A204.1 (cell line): ENCODE measurements at regions not wholly inside any gene's neighbourhood (a gene's known extent, or its start where the extent isn't known, plus 50 kb on each side); places are given as distances from the start of the nearest gene placed in this dataset.
"Not testable (repeated sequence)": the region's sequence is repeated elsewhere in the genome, so short reads cannot be mapped to it uniquely, and the experiment has no call there.

Experiments
- FAIRE-seq: peaks from 2 replicates; lab custom pipeline; 2012; peaks lifted over from hg19 to GRCh38; lab: Jason Lieb, UNC

DNA sequence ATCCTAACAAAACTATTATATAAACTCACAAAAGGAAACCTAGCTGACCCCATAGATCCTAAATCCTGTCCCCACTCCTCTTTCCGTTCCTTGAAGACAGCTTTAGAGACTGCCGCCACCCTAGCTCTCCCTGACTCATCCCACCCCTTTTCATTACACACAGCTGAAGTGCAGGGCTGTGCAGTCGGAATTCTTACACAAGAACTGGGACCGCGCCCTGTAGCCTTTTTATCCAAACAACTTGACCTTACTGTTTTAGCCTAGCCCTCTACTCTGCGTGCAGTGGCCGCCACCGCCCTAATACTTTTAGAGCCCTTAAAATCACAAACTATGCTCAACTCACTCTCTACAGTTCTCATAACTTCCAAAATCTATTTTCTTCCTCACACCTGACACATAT is 264.0 kb downstream of the SMARCA2 start:
- FAIRE-seq = not testable (repeated sequence)

DNA sequence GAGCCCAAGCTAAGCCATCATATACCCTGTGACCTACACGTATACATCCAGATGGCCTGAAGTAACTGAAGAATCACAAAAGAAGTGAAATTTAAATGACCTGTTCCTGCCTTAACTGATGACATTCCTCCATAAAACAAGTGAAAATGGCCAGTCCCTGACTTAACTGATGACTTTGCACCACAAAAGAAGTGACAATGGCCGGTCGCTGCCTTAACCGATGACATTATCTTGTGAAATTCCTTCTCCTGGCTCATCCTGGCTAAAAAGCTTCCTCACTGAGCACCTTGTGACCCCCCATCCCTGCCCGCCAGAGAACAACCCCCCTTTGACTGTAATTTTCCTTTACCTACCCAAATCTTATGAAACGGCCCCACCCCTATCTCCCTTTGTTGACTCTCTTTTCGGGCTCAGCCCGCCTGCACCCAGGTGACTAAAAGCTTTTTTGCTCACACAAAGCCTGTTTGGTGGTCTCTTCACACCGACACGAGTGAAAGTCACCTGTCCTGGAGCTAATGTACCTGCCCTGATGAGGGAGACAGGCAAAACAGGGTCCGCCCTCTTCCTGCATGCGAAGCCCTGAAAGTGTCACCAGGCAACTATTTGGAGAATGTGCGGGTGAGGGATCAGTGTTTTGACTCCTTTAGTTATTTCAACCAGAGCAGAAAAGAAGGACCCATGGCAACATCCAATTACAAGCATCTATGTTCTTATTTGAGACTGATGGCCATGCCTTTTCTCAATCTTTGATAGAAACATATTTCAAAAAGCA is 266.1 kb downstream of the SMARCA2 start:
- FAIRE-seq = no peak

DNA sequence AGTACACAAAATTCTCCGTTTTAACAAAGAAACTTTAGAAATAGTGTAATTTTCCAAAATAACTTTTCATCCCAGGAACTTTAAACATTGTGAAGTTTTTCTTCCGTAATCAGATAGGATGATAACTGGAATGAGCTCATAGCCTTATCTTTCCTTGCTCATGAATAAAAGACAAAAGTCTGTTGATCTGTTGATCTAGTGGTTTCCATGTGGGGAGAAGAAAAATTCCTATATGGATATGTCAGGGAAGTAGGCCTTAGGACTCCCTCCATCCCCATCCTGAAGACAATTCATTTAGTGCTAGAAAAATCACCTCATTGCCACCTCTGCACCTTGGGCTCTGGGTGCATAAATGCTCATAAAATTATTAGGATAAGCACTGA is 266.6 kb downstream of the SMARCA2 start:
- no peak for FAIRE-seq

DNA sequence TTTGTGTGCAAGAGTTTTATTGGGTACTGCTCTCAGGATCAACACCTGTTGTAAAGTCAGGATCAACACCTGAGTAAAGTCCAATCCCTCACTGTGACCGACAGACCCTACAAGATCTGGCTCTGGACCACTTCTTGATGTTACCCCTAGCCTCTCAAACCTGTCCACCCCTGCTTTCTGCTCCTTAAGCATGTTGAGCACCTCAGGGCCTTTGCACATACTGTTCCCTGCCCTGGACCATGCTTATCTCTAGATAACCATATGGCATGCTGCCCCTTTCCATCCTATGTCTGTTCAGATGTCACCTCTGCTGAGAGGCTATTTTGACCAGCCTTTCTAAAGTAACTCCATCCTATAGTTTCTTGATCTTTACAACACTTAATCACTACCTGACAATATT is 269.6 kb downstream of the SMARCA2 start:
- FAIRE-seq = no peak

DNA sequence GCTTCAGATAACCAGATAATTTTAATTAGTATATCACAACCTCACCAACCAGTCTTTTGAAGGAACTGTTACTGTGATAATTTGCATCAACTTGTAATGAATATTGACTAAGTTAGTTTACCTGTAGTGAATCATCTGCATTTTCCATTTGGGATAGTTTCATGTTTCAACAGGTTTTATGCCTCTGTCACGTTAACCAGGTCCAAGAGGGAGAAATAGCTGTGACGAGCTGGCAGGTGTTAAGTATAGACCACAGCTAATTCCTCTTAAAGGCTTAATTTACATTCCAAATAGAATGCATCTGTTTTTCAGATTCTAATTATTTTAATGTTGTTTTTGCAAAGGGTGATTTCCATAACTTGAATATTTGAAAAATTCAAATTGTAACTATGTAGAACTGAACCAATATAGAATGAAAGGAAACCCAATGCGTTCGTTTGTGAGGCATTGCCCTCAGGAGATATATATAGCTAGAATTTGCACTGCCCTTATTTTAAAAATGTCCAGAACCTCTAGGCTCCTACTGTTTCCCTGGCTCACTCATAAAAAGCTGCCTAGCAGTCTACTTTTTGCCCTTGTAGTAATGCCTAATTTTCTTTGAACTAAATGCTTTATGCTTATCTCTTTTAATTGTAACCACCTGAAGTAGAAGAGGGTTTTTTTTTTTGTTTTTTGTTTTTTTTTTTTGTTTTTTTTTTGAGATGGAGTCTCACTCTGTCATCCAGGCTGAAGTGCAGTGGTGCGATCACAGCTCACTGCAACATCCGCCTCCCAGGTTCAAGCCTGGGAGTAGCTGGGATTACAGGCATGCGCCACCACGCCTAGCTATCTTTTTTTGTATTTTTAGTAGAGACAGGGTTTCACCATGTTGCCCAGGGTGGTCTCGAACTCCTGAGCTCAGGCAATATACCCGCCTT is 270.5 kb downstream of the SMARCA2 start:
- FAIRE-seq = no peak

DNA sequence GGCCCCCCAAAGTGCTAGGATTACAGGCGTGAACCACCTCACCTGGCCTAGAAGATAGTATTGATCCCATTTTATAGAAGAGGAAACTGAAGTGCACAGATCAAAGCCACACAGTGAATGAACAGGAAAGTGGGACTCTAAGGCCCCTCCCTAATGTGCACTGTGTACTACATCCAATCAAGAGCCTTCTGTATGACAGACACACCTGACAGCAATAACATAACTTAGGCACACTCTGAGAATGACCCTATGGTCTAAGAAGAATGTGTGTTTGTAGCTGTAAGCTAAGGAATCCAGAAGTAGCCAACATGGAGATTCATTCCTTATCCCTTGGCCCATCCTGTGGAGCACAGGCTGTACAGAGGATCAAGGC is 271.2 kb downstream of the SMARCA2 start:
- FAIRE-seq = no peak

DNA sequence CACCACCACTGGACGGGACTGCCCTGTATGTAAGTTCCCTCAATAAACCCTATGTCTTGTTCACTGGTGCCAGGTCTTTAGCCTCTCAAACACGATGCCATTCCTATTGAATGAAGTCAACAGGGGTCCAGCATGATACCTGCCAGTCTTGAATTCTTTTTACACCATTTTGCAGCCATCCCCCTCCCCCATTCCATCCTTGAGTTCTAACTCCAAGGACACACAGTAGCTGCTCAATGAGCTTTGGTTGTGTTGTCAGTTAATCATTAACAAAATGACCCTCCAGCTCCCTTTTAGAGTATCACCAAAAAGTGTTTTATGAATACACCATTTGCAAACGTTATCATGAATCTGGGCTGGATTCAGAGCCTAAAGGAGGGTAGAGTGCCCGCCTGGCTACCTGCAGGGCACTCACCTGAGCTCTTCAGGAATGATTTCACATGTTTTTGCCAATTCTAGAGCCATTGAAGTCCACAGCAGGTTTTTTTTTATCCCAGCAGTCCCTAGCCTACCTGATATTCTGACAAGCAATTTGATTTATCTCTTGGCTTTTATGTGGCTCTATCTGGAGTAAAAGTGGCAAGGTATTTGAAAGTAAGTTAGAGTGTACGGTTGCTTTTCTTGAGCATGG is 271.8 kb downstream of the SMARCA2 start:
- FAIRE-seq = no peak

DNA sequence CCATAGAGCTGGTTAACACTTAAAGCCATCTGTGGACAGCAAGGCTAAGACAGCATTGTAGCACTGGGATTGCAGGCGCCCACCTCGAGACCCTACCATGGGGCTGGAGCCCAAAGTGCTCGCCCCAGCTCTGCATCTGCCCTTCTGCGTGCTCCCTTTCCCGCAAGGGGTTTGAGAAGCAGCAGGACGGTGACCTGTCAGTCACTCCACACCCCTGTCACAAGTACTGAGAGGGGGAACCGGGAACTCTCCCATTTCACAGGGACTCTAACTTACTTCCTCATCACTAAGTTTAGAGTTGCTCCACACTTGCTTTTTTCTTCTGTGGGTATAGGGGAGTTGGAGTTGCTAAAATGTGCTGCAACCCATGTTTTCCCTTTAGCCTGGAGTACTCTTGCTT is 273.2 kb downstream of the SMARCA2 start:
- FAIRE-seq = no peak

DNA sequence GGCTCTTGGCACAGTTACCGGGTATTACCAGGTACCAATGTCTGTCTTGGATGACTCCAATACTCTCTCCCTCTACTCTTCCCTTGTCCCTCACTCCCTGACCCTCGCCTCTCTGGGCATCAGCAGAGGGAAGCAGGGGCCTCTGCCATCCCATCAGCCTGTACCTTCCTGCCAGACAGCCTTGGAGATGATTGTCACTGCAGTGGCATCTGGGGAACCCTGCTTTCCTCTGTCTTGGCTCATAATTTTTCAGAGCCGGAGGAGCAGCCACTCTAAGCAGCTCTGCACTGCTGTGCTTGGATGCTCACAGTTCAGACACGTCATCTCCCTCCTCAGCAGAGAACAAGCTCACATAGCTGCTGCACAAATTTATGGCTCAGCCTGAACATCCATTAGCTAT is 274.1 kb downstream of the SMARCA2 start:
- FAIRE-seq = no peak

DNA sequence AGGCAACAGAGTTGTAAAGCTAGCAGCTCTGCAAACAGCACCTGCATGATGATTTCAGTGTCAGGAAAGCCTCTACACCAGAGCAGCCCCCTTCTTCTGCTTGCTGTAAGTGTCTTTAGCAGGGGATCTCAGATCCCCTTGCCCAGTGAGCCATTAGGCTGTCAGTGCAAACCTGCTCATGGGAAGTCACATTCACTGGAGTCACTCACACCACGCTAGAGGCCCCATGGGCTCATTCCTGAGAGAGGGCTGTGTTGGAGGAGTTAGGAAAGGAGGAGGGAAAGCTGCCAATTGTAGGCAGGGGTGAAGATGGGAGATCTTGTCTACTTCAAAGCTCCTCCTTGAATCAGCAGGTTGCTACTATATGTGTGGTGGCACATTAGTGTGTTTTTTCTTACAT is 275.2 kb downstream of the SMARCA2 start:
- FAIRE-seq = no peak

DNA sequence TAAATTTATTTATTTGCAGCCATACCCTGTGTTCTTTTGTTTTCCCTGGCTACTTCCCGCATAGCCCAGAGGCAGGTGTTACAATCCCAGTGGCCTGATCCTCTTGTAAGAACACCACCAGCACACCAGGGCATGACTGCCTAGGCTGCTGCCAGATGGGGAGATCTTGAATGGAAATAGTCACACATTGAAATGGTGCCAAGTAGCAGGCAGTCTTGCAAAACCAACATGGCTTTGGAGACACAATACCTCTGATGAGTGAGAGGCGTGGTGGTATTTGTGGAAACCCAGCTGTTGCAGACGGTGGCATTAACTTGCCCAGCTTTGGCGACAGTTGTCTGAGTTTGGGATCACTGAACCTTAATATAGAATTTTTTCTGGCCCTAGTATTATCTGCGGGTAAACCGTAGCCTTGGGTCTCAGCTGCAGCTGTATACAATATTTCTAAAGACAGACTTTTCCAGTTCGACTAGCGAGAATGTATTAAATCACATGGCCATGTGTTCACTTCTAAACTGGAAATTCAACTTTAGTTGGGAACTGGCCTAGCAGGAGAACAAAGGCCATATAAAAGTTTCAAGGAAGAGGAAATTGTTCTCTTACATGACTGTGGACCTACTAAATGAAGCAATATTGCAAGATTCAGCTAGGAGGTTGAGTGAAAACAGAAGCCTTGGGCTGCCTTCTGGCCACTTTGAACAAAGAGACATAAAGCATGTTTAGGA is 277.0 kb downstream of the SMARCA2 start:
- no peak for FAIRE-seq

DNA sequence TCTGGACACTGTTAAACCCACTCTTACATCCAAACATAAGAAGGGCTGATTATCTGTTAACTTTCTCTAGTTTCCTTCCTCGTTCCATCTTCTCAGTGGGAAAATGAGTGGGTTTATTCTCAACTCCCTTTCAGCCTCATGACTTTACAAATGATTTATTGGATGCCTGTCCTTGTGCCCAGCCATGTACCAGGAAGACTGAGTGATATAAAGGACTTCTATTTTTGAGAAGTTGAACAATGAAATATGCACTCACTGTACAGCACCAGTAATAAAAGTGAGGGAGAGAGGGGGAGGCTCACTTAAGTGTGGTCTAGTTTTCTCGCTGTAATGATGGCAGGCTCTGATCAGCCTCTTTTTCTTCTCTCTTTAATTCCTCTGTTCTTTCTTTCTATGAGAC is 277.6 kb downstream of the SMARCA2 start:
- no peak for FAIRE-seq

DNA sequence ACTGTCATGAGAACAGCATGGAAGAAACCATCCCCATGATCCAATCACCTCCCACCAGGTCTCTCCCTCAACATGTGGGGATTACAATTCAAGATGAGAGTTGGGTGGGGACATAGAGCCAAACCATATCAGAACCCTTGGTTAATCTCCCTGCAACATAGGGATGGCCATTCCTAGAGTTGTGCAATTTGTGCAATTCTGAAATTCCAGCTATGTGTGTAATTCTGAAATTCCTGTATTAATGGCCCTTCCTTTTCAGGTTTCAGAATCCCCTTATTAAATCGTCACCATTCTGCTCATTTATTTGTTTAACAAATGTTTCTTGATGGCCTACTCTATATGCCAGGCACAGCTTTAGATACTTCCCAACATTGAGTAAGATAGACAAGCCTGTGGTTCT is 282.6 kb downstream of the SMARCA2 start:
- FAIRE-seq = no peak

DNA sequence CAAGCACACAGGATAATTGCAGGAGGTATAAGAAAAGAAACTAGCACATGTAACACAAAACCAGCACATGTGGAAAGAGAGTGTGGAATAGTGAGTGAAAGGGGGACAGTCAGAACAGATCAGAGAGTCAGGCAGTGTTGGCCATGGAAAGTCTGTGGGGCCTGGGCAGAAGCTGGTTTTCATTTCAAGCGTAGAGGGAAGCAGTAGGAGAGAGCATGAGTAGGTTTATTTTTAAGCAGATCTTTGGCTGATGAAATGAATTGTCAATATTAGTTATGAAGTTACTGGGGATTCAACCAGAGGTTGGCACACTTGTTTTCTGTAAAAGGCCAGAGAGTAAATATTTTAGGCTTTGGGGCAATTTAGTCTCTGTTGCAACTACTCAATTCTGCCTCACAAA is 283.1 kb downstream of the SMARCA2 start:
- FAIRE-seq = no peak

DNA sequence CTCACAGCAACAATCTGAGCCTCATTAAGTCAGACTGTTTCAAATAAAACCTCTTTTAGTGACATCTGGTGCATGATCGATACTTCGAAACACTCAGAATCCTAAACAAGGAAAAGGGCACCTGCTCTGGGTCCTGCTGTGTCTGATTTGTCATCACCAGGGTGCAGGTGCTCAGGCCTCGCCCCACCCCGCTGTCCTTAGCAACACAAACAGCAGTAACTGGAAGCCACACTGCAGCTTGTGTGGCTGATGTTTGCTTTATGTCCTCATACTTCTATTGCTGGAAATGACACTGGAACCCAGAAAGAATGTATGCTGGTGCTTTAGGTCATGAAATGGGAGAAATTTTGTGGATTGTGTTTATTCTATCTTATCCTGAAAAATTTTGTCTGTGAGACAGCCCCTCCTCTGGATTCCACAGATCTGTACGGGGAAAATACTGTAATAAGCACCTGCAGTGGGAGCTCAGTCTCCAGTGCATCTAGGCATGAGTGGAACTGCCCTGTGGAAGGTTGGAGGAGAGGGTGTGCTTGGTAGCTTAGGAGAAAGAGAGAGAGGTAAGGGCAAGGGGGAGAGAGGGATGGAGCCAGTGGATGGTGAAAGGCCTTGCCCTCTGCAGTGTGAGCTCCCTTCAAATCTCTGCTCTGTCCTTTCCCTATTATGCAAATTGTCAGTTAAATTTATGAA is 284.2 kb downstream of the SMARCA2 start:
- no peak for FAIRE-seq

DNA sequence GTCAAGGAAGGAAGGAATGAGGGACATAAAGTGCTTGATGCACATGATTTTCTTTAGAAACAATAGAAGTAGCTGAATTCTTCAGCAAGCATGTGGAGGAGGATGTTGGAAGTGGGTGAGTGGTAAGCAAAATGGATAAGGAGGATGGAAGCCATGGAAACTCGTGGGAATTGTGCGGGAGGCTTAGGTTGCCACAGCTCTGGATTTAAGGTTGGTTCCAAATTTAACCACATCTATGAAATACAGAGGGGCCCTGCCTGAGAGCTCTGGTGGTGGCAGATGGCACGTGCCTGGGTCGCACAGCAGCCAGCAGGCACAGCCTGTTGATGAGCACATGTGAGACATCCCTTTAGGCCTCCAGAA is 284.7 kb downstream of the SMARCA2 start:
- no peak for FAIRE-seq

DNA sequence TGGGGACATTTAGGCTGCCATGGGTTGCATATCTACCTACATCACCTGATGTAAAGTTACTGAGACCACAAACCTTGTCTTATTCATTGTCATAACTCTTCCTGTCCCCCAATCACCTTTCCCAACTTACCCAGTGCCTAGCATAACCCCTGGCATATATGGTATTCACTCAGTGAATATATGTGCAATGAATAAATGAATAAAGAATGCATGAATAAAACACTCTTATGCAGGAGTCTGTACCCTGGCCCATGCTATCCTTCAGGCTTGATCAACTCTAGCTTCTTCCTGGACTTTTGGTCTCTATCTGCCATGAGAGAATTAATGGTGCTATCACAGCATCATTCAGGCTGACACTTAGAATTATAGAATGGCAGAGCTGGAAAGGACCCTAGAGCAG is 285.2 kb downstream of the SMARCA2 start:
- FAIRE-seq = no peak

DNA sequence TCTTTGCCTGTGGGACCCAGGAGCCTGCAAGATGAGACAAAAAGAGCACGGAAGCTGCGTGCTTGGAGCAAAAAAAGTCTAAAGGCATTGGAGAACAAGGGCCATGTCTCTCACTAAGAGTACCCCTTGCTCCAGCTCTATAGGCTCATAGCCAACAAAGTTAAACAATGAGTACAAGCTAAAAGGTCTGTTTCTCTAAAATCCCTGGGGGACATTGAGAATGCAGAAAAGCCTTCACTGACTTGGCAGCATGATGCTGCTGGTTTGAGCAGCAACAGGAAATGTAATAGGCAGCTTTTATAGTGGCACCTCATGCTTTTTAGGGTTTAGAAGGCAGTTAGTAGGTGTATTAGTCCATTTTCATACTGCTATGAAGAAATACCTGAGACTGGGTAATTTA is 287.5 kb downstream of the SMARCA2 start:
- no peak for FAIRE-seq

DNA sequence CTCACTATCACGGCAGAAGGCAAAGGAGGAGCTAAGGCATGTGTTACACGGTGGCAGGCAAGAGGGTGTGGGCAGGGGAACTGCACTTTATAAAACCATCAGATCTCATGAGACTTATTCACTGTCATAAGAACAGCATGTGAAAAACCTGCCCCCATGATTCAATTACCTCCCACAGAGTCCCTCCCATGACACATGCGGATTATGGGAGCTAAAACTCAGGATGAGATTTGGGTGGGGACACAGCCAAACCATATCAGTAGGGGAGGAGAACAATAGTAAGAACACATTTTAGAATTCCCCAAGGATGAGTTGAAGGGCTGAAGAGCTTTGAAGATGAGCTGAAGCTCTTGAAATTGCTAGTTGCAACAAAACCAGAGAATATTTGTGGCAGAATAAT is 287.9 kb downstream of the SMARCA2 start:
- FAIRE-seq = no peak

DNA sequence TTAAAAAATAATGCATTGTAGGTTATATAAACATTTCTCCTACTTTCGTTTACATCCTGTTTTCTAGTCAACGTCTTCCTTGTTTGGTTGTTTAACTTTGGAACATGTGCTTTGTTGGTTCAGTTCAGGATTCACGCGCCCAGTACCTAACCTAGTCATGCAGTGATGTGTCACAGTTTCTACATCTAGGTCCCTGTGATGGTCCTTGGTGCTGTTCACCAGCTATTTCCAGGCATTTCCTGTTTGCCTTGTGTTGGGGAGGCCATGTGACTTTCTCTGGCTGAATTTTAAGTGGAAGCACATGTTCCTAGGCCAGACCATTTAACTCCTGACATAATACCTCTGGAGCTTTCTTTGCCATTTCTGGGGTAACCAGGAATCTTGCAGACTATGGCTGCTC is 292.3 kb downstream of the SMARCA2 start:
- no peak for FAIRE-seq

DNA sequence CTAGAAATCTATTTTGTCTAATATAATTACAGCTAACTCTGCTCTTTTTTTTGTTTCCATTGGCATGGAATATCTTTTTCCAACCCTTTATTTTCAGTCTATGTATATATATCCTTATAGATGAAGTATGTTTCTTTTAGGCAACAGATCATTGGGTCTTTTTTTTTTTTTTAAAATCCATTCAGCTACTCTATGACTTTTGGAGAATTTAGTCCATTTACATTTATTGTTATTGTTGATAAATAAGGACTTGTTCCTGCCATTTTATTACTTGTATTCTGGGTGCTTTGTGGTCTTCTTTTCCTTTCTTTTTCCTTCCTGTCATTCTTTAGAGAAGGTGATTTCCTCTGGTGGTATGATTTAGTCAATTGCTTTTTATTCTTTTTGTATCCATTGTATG is 296.8 kb downstream of the SMARCA2 start:
- FAIRE-seq = no peak

DNA sequence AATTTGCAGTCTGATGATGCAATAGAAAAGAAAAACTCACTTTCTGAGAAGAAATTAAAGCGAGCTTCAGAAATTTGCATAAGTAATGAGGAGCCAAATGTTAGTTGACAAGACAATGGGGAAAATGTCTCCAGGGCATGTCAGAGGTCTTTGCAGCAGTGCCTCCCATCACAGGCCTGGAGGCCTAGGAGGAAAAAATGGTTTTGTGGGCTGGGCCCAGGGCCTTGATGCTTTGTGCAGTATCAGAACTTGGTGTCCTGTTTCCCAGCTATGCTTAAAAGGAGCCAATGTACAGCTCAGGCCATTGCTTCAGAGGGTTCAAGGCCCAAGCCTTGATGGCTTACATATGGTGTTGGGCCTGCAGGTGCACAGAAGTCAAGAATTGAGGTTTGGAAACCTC is 298.4 kb downstream of the SMARCA2 start:
- FAIRE-seq = no peak
